ENCODE measurements at regions not wholly inside any gene's neighbourhood (a gene's known extent, or its start where the extent isn't known, plus 50 kb on each side); places are given as distances from the start of the nearest gene placed in this dataset.

- TF ChIP-seq CTCF (IDR thresholded peaks at IDR 0.05) = no peak
- no peak for TF ChIP-seq POLR2A (IDR thresholded peaks at IDR 0.05)
Measured at GRCh38 chr12:28759333-28759732, 389.7 kb upstream of the FAR2 start.

Measured in prostate gland (tissue), 2 donors.